Suprapubic skin (tissue), 3 donors: ENCODE measurements at regions not wholly inside any gene's neighbourhood (a gene's known extent, or its start where the extent isn't known, plus 50 kb on each side); places are given as distances from the start of the nearest gene placed in this dataset.

Experiments used
- CTCF ChIP-seq, 2 donors: fragments of 200-600 bp in 1 of 2; fragments of 450-650 bp in 1 of 2; sonication (generic) in 1 of 2; IDR thresholded peaks; one replicate each; pipeline ENCODE4 v1.5.1; 2016 to 2019; ENCODE audit warnings: antibody characterized with exemption in 2 of 2, mild to moderate bottlenecking in 1 of 2, moderate library complexity in 1 of 2
- EP300 ChIP-seq: sonication (generic); formaldehyde crosslinking; IDR thresholded peaks from one replicate; pipeline ENCODE4 v1.6.1; 2017; ENCODE audit warnings: antibody characterized with exemption

GRCh38 chr9:16241231-16241630 lies 629.2 kb downstream of the BNC2 start:
- TF ChIP-seq CTCF (IDR thresholded peaks at IDR 0.05) (no peak), EP300 (no peak)
